Kidney capillary endothelial cell (primary cell): ENCODE measurements at regions not wholly inside any gene's neighbourhood (a gene's known extent, or its start where the extent isn't known, plus 50 kb on each side); places are given as distances from the start of the nearest gene placed in this dataset.

ENCODE experiments used
- DNase-seq: peaks from one replicate; pipeline ENCODE4 v3.0.0-alpha.2; 2018; ENCODE audit warnings: low spot score

DNA sequence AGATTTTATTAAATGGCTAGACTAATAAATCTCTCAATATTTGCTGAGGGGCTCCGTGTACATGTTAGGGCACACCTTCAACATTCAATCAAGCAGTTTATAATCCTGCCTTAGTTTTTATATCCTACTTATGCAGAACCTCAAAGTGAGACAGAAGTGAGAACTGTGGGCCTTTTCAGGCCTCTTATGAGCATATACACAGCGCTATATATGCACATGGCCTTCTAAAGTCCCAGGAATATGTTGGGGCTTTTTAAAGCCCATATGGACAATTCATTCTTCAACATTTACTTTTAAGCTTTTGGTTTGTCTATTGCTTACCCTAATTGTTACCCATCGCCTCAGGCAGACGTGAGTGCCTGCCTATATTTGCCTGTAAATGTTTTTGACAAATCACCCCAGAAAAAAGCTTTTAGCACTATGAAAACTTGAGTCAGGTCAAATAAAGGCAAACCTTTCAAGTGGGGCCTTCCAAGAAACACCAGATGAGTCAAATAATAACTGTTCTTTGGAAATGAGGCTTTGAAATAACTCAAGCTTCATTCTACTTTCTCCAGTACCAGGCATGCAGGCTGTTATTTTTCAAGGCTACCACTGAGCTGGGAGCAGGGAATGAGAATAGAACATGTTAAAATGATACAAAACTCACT, 58.2 kb downstream of the ESM1 start:
- DNase-seq: no peak

DNA sequence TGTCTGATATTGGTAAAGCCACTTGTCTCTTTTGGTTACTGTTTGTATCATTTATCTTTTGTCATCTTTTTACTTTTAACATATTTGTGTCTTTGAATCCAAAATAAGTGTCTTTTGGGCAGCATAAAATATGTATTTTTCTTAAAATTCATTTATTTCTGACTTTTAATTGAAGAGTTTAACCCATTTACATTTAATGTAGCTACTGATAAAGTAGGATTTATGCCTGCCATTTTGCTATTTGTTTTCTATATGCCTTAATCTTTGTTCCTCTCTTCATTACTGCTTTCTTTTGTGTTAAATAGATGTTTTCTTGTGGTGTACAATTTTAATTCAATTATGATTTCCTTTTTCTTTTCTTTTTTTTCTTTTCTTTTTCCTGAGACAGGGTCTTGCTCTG, 60.9 kb downstream of the ESM1 start:
- no peak for DNase-seq

DNA sequence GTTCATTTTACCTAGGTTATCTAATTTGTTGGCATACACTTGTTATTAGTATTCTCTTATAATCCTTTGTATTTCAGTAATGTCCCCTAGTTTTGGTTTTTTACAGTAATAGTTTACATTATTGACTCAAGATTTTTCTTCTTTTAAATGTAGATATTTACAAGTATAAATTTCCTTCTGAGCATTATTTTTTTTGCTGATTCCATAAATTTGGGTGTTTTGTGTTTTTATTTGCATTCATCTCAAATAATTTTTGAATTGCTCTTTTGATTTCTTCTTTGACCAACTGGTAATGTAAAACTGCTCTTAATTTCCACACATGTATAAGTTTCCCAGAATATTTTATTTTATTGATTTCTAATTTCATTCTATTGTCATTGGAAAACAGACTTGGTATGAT, 68.1 kb downstream of the ESM1 start:
- DNase-seq: no peak

DNA sequence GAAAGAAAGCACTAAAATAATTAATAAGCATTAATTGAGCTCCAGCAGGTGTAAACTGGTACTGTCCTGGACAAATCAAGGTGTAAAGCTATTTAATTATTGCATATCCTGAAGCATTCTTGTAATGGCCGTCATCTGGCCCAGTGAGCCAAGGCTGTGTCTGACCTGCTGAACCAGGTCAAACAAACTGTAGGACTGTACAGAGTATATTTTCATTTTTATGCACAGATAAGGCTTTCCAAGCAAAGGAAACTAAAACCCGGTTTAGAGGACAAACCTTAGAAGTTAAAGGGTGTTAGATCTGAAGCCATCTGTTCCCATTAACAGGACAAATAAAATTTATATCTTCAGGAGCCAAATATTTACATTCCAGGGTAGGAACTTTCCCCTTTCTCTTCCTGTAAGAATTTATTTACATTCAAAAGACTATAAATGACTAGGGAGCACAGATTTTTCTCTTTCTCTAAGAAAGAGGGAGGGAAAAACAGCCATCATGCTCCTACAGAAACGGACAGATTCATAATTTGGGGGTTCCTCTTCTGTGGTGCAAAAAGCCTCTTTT, 69.8 kb downstream of the ESM1 start:
- no peak for DNase-seq

DNA sequence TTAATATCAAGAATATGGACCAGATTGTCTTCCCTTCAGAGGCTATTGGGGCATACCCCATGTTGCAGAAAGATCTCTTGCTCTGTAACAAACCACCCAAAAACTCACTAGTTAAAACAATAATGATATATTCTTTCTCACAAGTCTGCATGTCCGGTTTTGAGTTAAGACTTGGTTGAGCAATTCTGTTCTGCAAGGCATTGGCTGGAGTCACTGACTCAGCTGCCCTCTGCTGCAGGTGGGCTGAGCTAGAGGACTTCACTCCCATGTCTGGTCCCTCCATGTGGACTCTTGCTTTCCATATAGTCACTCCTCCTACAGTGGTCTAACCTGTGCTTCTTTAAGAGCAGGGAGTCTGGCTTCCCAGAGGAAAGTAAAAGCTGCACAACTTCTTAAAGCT, 73.4 kb downstream of the ESM1 start:
- no peak for DNase-seq

DNA sequence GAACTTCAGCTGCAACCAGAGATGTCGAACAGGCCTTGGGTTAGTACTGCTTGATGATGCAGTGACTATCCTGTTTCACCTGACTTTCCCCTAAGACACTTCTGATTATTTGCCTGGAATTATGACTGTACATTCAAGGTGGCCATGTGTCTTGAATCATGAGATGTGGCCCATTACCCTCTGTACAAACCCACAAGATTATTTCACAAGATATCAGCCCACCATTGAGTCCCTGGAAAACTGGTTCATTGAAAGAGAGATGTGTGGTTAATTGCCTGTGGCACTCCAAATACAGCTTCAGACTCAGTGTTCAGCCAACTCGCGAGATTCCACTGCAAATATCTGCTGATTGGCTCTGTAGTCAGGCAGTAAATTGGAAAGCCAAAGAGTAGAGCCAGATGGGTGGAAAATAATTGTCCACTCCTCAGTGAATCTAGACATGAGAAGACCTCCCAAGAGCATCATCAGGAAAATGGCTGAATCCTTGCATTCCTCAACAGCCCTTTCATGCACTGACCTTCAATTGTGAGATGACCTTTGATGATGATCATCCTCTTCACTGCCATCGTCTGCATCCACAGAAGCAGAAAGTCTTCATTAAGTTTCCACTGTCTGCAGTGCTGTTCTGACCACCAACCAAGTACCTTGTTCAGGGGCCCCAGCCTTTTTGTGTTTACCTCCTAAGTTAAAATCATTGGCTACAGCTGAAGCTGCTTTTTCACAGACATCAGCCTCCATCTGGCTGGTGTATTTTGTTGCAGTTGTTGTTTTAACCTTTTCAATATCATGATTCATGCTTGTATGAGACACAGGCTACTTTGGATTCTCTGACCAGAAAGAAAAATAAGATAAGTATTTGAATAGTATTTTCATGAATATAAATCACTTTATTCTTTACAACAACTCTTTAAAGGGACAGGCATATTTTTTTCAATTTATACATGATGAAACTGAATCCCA, 75.2 kb downstream of the ESM1 start:
- DNase-seq: no peak

DNA sequence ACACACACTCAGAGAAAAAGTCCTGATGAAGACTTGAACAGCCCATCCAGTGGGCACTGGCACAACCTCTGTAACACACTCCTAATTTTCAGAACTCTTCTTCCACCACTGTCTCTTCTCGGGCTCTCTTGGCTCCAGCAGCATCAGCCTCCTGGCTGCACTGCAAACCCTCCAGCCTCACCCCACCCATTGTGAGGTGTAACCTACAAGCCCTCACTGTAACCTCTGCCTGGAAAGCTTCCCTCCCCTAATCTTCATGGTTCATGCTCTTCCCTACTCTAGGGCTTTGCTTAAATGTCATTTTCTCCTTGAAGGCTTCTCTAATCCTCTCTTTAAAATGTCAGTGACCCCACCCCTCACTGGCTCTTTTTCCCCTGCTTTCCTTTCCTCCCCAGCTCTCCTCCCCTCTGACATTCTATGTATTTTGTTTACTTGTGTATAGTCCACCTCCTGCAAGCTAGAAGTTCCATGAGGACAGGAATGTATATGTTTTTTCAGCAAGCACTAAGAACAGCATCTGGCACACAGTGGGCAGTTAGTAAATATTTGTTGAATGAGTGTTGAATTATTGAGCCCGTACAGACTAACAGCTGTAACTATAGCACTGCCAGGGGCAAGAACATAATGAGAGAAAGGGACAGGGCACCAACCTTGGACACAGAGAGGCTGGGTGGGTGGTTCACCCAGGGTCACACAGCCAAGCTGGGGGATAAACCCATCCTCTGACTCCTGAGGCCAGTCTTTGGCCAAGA, 76.4 kb downstream of the ESM1 start:
- DNase-seq: no peak

DNA sequence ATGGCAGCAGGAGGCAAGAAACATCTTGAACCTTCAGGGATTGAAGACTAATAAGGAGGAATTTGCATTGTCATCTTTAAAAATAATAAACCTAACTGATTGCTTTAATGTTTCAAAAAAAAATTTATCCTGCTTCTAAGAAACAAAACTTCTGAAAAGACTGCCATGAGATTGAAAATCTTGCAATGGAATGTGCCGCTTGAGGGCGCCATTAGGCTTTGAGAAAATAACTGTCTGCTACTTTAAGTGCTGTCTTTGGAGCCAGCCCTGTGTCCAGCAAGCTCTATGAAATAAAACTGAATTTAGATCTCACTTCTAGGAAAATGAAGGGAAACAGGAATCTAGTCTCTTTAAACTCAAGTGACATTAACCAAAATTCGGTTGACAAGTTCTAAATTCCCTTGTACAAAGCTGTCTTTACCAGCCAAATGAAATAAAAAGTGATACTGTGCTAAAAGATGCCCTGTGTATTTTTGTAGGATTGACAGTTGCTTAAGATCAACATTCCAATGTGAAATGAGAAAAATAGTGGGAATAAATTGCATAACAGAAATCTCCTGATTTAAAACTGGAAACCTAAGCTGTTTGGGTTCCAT, 79.4 kb downstream of the ESM1 start:
- DNase-seq: peak; percentile 69

DNA sequence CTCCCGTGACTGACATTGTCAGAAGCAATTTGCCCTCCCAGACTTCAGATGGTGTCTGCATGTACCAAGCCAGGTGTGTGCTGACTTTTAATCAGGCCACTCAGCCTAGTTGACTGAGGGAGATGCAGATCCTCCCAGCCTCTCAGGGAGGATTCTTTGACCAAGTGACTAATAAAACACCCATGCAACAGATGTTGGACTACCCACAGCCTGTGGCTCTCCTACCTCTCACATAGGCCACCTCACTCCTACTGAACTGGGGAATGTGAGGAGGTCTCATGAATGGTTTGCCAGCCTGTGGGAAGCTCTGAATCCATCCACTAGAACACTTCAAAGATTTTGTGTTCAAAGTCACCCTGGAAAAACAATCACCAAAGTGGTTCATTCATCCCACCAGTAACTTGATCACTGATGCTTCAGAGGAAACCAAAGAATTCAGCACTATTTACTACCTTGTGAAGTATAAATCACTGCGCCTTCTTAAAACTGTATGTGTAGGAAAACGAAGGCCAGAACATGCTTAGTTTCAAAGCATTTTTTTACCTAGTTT, 80.1 kb downstream of the ESM1 start:
- DNase-seq: no peak

DNA sequence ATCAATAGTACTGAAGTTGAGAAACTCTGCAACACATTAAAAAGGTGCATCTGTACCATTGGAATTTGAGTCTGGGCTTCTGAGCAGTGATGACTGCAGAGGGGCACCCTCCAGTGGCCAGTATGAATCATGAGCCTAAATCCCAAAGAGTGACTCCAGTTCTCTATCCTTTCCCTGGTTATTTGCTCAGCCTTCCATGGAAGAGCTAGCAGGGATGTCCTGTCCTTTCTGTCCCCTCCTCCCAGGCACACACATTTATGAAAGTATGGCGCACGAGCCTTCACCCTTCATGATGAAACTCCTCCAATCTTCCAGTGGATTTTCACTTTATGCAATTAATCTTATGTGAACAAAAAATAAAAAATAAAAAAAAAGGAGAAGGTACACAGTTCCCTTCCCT, 81.0 kb downstream of the ESM1 start:
- peak; percentile 38 for DNase-seq

DNA sequence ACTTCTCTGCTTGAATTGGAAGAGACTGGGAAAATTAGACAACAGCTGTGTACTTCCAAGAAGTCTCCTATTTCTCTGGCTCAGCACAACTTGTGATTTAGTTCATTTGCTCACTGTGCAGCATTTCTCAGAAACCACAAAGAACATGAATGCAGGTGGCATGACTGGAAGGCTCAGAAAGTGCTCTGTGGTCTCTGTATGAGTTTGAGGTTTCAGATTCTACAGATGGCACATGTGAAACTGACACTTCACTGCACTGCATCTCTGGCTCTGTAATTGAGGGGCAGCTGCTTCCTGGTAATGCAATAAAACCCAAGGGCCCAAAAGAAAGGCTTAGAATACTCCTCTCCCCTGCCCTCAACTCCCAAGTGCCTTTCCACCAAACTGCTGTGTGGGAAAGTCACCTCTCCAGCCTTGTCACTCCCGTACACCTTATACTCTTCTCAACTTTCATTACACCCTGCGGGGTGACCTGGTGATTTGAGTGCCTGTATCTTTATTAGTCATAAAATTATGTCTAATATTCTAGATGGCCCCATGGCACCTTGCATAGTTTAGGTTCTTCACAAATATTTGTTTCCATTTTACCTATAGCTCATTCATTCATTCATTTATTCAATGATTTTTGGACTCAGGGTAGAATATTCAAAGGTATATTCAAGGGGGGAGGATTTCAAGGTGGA, 82.5 kb downstream of the ESM1 start:
- DNase-seq: no peak

DNA sequence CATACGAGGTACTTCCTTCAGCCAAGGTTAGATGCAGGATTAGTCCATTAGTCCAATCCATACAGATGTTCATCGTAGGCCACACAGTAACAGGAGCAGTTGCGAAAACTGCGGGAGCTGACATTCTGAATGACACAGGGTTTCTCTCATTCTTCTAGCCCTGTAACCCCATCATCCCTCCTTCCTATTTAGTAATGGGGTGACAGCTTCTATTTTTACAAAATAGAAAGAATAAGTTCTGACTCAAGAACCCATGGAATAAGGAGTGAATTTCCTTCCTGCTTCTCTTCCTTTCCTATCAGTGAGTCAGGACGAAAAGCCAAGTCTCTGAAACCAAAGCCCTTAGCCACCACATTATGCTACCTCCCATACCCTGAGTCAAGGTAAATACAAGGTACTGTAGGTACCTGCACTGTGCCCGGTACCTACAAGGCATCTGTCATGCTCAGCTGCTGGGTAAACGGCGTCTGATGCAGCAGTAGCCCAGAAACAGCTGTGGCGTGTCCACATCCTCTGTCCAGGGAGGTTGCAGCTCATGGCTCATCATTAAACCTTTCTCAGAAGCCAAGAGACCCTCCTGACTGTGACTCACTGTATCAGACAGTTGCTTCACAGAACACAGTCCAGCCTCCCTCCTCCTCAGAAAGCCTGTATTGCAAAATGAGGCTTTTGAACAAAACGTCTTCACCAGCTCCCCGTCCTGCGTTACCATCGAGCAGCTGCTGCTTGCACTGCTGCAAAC, 84.2 kb downstream of the ESM1 start:
- no peak for DNase-seq

DNA sequence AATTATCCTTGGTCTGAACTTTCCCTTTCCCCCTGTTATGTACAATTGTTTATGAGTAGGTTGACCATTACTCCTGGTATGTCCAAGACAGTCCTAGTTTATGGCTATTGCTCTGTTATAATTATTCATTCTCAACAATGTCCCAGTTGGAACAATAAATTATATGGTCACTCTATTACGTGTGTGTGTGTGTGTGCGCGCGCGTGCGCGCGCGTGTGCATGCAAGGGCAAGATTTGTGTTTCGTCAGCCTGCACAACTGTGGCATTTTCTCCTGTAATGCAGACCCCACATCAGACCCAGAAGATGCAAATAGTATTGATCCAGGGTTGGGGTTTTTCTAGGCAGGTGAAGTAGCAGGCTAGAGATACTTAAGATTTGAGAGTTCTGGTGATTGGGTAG, 88.4 kb downstream of the ESM1 start:
- no peak for DNase-seq

DNA sequence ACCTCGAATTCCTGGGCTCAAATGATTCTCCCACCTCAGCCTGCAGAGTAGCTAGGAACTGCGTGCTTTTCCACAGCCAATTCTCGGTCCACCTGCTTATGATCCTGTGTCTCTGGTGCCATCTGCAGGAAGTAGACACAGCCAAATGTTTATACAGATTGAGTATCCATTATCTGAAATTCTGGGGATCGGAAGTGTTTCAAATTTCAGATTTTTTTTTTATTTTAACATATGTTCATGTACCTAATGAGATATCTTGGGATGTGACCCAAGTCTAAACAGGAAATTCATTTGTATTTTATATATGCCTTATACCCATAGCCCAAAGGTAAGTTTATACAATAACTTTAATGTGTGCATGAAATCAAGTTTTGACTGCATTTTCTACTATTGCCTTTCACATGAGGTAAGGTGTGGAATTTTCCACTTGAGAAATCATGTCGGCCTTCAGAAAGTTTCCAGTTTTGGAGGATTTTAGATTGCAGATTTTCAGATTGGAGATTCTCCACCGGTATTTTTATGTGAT, 89.5 kb downstream of the ESM1 start:
- DNase-seq: peak; percentile 41

DNA sequence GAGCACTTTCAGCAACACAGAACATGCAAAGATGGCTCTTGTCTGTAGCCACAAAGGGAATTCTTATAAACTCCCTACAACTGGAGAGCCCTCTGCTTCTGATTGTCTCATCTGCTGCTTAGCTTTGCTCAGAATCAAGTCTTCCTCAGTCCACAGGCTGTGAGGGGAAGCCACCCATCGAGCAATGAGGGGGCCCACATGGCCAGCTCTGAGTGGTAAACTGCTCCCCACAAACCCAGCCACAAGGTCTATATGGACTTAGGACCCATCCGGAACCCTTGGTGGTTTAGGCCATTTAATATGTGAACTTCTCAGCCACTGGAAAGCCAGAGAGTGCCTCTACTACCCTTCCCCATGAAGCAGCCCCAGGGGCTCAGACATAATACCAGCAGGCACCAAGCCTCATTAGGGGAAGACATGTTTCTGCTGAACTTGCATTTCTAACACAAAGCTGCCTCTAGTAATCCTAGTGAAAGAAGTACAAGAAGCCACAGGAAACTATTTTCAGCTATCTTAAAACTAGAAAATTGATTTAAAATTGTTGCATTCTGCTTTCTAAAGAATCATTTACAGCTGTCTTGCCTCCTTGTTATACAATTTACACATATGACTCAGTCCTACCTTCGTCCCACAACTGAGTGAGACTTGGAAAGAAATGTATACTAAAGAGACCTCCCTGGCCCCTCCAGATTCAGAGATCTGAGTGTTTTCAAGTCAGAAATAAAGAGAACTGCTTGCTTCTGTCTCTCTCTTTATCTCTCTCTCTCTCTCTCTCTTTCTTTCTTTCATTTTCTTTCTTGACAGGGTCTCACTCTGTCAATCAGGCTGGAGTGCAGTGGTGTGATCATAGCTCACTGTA, 90.2 kb downstream of the ESM1 start:
- DNase-seq: no peak

DNA sequence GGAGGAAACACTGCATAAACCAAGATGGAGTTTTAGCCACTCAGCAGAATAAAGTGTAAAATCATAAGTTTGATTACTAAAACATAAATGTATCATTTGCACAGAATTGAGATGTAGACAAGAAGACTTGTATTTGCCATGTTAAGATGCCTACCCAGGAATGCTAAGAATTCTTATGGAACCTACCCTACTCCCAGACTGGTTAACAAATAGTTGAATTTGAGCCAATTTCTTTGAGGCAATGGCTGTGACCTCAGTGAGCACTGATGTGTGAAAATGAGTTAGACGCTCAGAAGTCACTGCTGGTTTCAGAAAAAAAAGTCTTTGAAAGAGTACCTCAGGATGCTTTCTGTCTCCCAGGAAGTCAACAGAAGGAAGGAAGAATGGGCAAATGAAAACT, 95.6 kb downstream of the ESM1 start:
- DNase-seq: no peak

DNA sequence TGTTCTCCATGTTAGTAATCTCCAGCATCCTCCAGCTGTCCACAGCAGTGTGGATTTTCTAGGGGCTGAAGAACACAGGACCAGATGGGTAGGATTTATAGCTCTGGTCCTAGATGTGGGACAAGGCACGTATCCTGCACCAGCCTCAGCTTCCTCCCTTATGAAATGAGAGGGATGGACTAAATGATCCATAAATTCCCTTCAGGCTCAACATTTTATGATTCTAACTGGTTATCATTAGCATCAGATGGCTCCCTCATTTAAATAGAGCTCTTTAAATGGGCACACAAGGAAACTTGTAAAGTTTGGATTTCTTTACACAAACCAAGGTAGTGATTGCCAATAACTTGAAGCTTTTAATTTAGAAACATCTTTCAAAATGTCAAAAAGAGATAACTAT, 97.7 kb downstream of the ESM1 start:
- DNase-seq: no peak

DNA sequence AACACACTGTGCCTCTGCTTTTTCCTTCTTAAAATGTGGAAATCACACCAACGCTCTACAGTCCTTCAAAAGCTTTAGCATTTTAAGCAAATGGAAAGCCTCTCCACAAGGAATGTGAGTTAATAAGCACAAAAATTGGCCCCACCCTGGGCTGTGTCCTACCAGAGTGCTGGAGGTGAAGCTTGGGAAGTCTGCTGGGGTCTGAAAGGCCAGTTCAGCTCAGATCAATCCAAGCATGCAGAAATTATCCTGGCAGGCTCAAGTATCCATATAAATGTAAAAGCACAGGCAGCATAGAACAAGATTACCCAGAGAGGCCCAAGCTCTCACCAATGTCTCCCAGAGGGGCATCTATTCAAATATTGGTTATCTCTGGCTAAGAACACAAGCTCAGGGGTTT, 98.5 kb downstream of the ESM1 start:
- DNase-seq: no peak

DNA sequence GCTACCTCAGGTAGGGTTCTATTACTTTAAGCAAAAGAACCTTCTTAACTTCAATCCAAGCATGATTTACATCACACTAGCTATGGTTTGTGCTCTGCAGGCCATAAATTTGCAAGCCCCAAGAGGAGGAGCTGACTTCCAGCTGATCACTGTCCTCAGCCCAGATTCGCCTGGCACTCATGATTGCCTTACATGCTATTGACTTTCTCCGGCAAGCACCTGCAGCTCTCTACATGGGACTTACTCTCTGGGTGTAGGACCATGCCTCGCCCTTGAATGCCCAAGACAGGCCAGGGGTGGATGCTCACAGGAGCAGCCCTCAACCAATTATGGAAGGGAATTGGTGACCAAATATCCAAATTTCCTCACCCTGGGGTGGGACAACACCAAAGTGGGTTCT, 99.8 kb downstream of the ESM1 start:
- DNase-seq: no peak
